H9 (cell line): ENCODE measurements at regions not wholly inside any gene's neighbourhood (a gene's known extent, or its start where the extent isn't known, plus 50 kb on each side); places are given as distances from the start of the nearest gene placed in this dataset.

Experiments
- DNase-seq: peaks from one replicate; pipeline ENCODE4 v3.0.0-alpha.2; 2017
- H2AFZ ChIP-seq: one replicate; pipeline ENCODE4 v1.6.1; 2013; ENCODE audit warnings: mild to moderate bottlenecking, low read length, control low read depth, moderate library complexity
- H2AK5ac ChIP-seq: 2 replicates; pipeline ENCODE4 v1.6.1; 2013; ENCODE audit warnings: low read length, control low read depth, mixed read lengths; ENCODE audit not compliant: insufficient read length
- H2BK120ac ChIP-seq: one replicate; pipeline ENCODE4 v1.6.1; 2013; ENCODE audit warnings: low read depth, mild to moderate bottlenecking, low read length, control low read depth, inconsistent platforms; ENCODE audit not compliant: poor library complexity, severe bottlenecking
- H2BK12ac ChIP-seq: 2 replicates; pipeline ENCODE4 v1.6.1; 2013; ENCODE audit warnings: low read length, control low read depth, mixed read lengths, low read depth; ENCODE audit not compliant: insufficient read length
- H2BK15ac ChIP-seq: 2 replicates; pipeline ENCODE4 v1.6.1; 2013; ENCODE audit warnings: low read depth, low read length, control low read depth
- H2BK20ac ChIP-seq: one replicate; pipeline ENCODE4 v1.6.1; 2013; ENCODE audit warnings: low read depth, mild to moderate bottlenecking, low read length, control low read depth, inconsistent platforms; ENCODE audit not compliant: poor library complexity, severe bottlenecking
- H2BK5ac ChIP-seq: 2 replicates; pipeline ENCODE4 v1.6.1; 2013; ENCODE audit warnings: low read length, control low read depth, mixed read lengths; ENCODE audit not compliant: insufficient read length
- H3K14ac ChIP-seq: 2 replicates; pipeline ENCODE4 v1.6.1; 2013; ENCODE audit warnings: low read length, control low read depth; ENCODE audit not compliant: insufficient read depth
- H3K18ac ChIP-seq: 2 replicates; pipeline ENCODE4 v1.6.1; 2013; ENCODE audit warnings: low read depth, mild to moderate bottlenecking, mixed read lengths, low read length, control low read depth; ENCODE audit not compliant: insufficient read length
- H3K23ac ChIP-seq: 2 replicates; pipeline ENCODE4 v1.6.1; 2013; ENCODE audit warnings: low read length, control low read depth, mixed read lengths, low read depth; ENCODE audit not compliant: insufficient read length
- H3K23me2 ChIP-seq: 2 replicates; pipeline ENCODE4 v1.6.1; 2013; ENCODE audit warnings: low read depth, mild to moderate bottlenecking, mixed read lengths, low read length, control low read depth; ENCODE audit not compliant: insufficient read length, poor library complexity, severe bottlenecking
- H3K27ac ChIP-seq: 2 replicates; pipeline ENCODE4 v1.5.1; 2013; ENCODE audit warnings: low read length, control low read depth, mixed read lengths, low read depth; ENCODE audit not compliant: insufficient read length
- H3K27me3 ChIP-seq: 2 replicates; pipeline ENCODE4 v1.6.1; 2013; ENCODE audit warnings: low read length, control low read depth, inconsistent platforms; ENCODE audit not compliant: insufficient read depth
- H3K4ac ChIP-seq: 2 replicates; pipeline ENCODE4 v1.6.1; 2013; ENCODE audit warnings: low read depth, mild to moderate bottlenecking, control low read depth, inconsistent platforms, low read length, moderate library complexity
- H3K4me1 ChIP-seq: 2 replicates; pipeline ENCODE4 v1.6.1; 2013; ENCODE audit warnings: low read length, control low read depth, inconsistent platforms; ENCODE audit not compliant: insufficient read depth
- H3K4me2 ChIP-seq: 2 replicates; pipeline ENCODE4 v1.6.1; 2013; ENCODE audit warnings: low read length, control low read depth, mixed read lengths; ENCODE audit not compliant: insufficient read length, insufficient read depth
- H3K56ac ChIP-seq: 2 replicates; pipeline ENCODE4 v1.6.1; 2013; ENCODE audit warnings: low read depth, mild to moderate bottlenecking, mixed read lengths, low read length, control low read depth; ENCODE audit not compliant: insufficient read length
- H3K79me1 ChIP-seq: 2 replicates; pipeline ENCODE4 v1.6.1; 2013; ENCODE audit warnings: low read depth, mild to moderate bottlenecking, moderate library complexity, low read length, control low read depth, inconsistent platforms; ENCODE audit not compliant: insufficient read depth, poor library complexity, severe bottlenecking
- H3K79me2 ChIP-seq: 2 replicates; pipeline ENCODE4 v1.6.1; 2013; ENCODE audit warnings: low read length, control low read depth, inconsistent platforms; ENCODE audit not compliant: insufficient read depth
- H3K9ac ChIP-seq: 2 replicates; pipeline ENCODE4 v1.6.1; 2013; ENCODE audit warnings: low read length, control low read depth, mixed read lengths; ENCODE audit not compliant: insufficient read length; ENCODE audit errors: extremely low read depth
- H3K9me3 ChIP-seq: one replicate; pipeline ENCODE4 v1.6.1; 2013; ENCODE audit warnings: low read depth, low read length, inconsistent platforms; ENCODE audit not compliant: control insufficient read depth
- H3T11ph ChIP-seq: one replicate; pipeline ENCODE4 v1.6.1; 2013; ENCODE audit warnings: mild to moderate bottlenecking, low read length, control low read depth, inconsistent platforms
- H4K20me1 ChIP-seq: one replicate; pipeline ENCODE4 v1.6.1; 2013; ENCODE audit not compliant: control insufficient read depth, insufficient read length, insufficient read depth
- H4K5ac ChIP-seq: 2 replicates; pipeline ENCODE4 v1.6.1; 2013; ENCODE audit warnings: low read depth, mild to moderate bottlenecking, mixed read lengths, low read length, control low read depth; ENCODE audit not compliant: insufficient read length
- H4K8ac ChIP-seq: replicated peaks from 2 replicates; pipeline ENCODE4 v1.6.1; 2013; ENCODE audit warnings: low read length, control low read depth, mixed read lengths, low read depth; ENCODE audit not compliant: insufficient read length
- H4K91ac ChIP-seq: 2 replicates; pipeline ENCODE4 v1.6.1; 2013; ENCODE audit warnings: low read depth, mild to moderate bottlenecking, moderate library complexity, mixed read lengths, low read length, control low read depth; ENCODE audit not compliant: insufficient read length
- H3K27ac Mint-ChIP-seq, 3 experiments: 2 replicates in 2 of 3; 3 replicates in 1 of 3; pipeline ENCODE4 v1.8.0; 2020 to 2021; ENCODE audit warnings: mixed read lengths in 3 of 3, mild to moderate bottlenecking in 1 of 3, moderate library complexity in 1 of 3
- H3K27me3 Mint-ChIP-seq: 2 replicates; pipeline ENCODE4 v1.8.0; 2021; ENCODE audit warnings: low read depth, mild to moderate bottlenecking, moderate library complexity, mixed read lengths
- H3K36me3 Mint-ChIP-seq, 3 experiments: 2 replicates in 2 of 3; 3 replicates in 1 of 3; pipeline ENCODE4 v1.8.0; 2020 to 2021; ENCODE audit warnings: low read depth in 3 of 3, mixed read lengths in 3 of 3; ENCODE audit not compliant: insufficient read depth in 1 of 3
- H3K4me1 Mint-ChIP-seq, 2 experiments: 2 replicates each; pipeline ENCODE4 v1.8.0; 2020; ENCODE audit warnings: mixed read lengths in 2 of 2
- H3K4me3 Mint-ChIP-seq, 2 experiments: 2 replicates in 1 of 2; 3 replicates in 1 of 2; pipeline ENCODE4 v1.8.0; 2020 to 2021; ENCODE audit warnings: mild to moderate bottlenecking in 2 of 2, mixed read lengths in 2 of 2, moderate library complexity in 1 of 2
- H3K9me3 Mint-ChIP-seq, 2 experiments: 2 replicates in 1 of 2; 3 replicates in 1 of 2; pipeline ENCODE4 v1.8.0; 2020; ENCODE audit warnings: mild to moderate bottlenecking in 2 of 2, mixed read lengths in 2 of 2, moderate library complexity in 1 of 2
- WGBS: extraction: QIAGEN DNeasy Blood & Tissue Kit; methylation state at CpG from one replicate; pipeline ENCODE4 v1.1.7; 2013; ENCODE audit warnings: missing lambda C conversion rate, low lambda C conversion rate, mixed read lengths; ENCODE audit not compliant: insufficient read length; ENCODE audit errors: extremely low coverage; 5-methylcytosine and 5-hydroxymethylcytosine counted together
- TF ChIP-seq, protein P1 (sequence below): fragments of 200-600 bp; sonication (generic); conservative IDR thresholded peaks from 3 replicates; pipeline ENCODE4 v1.8.0; 2021; ENCODE audit warnings: antibody characterized with exemption, mild to moderate bottlenecking

DNA sequence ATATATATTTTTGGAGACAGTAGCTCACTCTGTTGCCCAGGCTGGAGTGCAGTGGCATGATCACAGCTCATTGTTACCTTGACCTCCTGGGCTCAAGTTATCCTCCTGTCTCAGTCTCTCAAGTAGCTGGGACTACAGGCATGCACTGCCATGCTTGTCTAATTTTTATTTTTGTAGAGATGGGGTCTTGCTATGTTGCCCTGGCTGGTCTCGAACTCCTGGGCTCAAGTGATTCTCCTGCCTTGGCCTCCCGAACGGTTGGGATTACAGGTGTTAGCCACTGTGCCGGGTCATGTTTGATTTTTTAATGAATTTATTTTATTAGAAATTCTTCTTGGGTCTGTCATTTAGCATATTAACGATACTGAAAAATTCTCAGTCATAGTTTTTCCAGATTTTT is 70.5 kb downstream of the TMEM270 start:
- no peaks in the 10 kb centered on the region for H3K79me1 ChIP-seq
- H4K5ac ChIP-seq = no peak overlapping the region
- no peak overlapping the region for H3K27ac ChIP-seq
- no peaks in the 10 kb centered on the region for H3K23me2 ChIP-seq
- no peaks in the 10 kb centered on the region for H3K79me2 ChIP-seq
- H3K27me3 ChIP-seq = no peaks in the 10 kb centered on the region
- H2BK120ac ChIP-seq = no peak overlapping the region
- H2AK5ac ChIP-seq = no peak overlapping the region
- H2BK5ac ChIP-seq = no peak overlapping the region
- Mint-ChIP-seq H3K4me1 (0 out of 4 replicates have a peak, but pooled peaks cover 0 to 5% of the 10 kb centered on the region in 2 experiments), H3K4me3 (no peak overlapping the region), H3K27me3 (peaks cover 1% of the 10 kb centered on the region; the same call in 1 of the 2 replicates), H3K36me3 (no peaks in the 10 kb centered on the region), H3K9me3 (peaks cover 0 to 3% of the 10 kb centered on the region in 2 experiments; a peak in 1 of 5 replicates), H3K27ac (no peak overlapping the region)
- no peak overlapping the region for H2BK20ac ChIP-seq
- H3K4me2 ChIP-seq = no peak overlapping the region
- H2BK12ac ChIP-seq = no peak overlapping the region
- H2BK15ac ChIP-seq = no peak overlapping the region
- H3K9me3 ChIP-seq = no peaks in the 10 kb centered on the region
- H3K56ac ChIP-seq = no peak overlapping the region
- H3K23ac ChIP-seq = no peak overlapping the region
- WGBS = no CpG with 5 or more reads among the region's 5 CpGs
- H3K18ac ChIP-seq = no peak overlapping the region
- H3K9ac ChIP-seq = no peak overlapping the region
- TF ChIP-seq, protein P1, sequence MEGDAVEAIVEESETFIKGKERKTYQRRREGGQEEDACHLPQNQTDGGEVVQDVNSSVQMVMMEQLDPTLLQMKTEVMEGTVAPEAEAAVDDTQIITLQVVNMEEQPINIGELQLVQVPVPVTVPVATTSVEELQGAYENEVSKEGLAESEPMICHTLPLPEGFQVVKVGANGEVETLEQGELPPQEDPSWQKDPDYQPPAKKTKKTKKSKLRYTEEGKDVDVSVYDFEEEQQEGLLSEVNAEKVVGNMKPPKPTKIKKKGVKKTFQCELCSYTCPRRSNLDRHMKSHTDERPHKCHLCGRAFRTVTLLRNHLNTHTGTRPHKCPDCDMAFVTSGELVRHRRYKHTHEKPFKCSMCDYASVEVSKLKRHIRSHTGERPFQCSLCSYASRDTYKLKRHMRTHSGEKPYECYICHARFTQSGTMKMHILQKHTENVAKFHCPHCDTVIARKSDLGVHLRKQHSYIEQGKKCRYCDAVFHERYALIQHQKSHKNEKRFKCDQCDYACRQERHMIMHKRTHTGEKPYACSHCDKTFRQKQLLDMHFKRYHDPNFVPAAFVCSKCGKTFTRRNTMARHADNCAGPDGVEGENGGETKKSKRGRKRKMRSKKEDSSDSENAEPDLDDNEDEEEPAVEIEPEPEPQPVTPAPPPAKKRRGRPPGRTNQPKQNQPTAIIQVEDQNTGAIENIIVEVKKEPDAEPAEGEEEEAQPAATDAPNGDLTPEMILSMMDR = no peak
- no peaks in the 10 kb centered on the region for H3K4me1 ChIP-seq
- no peaks in the 10 kb centered on the region for H4K20me1 ChIP-seq
- H3T11ph ChIP-seq = no peak overlapping the region
- no peak overlapping the region for H2AFZ ChIP-seq
- no peak for DNase-seq
- no peak overlapping the region for H4K91ac ChIP-seq
- H4K8ac ChIP-seq = no peak overlapping the region
- no peak overlapping the region for H3K4ac ChIP-seq
- H3K14ac ChIP-seq = no peak overlapping the region
